ENCODE measurements at regions not wholly inside any gene's neighbourhood (a gene's known extent, or its start where the extent isn't known, plus 50 kb on each side); places are given as distances from the start of the nearest gene placed in this dataset.
A peak's percentile ranks its signal among the peaks of the same experiment; 100 is the strongest.

DNA sequence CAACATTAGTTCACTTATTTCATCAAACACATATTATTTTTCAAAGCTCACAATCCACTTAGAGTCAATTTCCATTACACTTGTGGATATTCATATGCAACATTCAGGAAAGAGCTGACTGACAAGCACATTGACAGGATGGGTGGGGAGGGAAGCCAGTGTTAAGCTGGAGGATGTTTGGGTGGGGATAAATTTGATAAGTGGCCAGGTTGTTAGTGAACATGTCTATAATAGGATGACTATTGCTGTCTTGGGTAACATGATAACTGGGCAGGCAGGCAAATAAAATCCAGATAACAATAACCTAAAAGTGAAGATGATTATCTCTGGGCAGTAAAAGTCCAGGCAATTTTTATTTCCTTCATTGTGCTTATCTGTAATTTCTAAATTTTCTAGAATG is 73.8 kb upstream of the OSBPL8 start:
- no peak for DNase-seq (ENCODE audit: low read depth in 4 of 6, low spot score in 6 of 6)
- no peak overlapping the region for H3K4me3 ChIP-seq (ENCODE audit: low read depth, low read length)
- no peak overlapping the region for H3K27ac ChIP-seq (ENCODE audit: low read depth, low read length)
- H3K9me3 ChIP-seq (ENCODE audit: control insufficient read depth, insufficient read depth, low read length), result no peaks in the 10 kb centered on the region
- H3K27me3 ChIP-seq (ENCODE audit: control insufficient read depth, insufficient read depth, low read length), result no peaks in the 10 kb centered on the region
- no peaks in the 10 kb centered on the region for H3K36me3 ChIP-seq (ENCODE audit: control insufficient read depth, insufficient read depth, low read length)
- peaks cover 2% of the 10 kb centered on the region for H3K4me1 ChIP-seq (ENCODE audit: control insufficient read depth, insufficient read depth, low read length)

DNA sequence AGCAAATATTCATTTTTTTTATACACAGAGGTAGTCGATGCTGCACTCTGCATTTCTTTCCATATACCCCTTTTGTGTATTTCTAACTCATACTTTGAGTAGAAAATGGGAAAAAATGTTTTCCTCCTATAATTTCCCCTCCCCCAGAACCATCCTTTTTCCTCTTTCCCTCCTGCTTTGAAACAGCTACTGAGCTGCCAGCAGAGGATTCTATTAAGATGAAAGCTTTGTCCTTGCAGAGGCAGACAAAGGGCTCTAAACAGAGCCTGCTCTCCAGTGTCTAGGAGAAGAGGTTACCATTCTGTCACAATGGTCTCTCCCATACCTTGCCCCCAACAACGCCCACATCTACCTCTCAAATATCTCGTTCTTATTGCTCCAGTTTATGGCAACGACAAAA is 74.6 kb upstream of the OSBPL8 start:
- peak in 1 of 6 donors; percentile 72 for DNase-seq (ENCODE audit: low read depth in 4 of 6, low spot score in 6 of 6)
- H3K4me3 ChIP-seq (ENCODE audit: low read depth, low read length), result no peak overlapping the region
- H3K9me3 ChIP-seq (ENCODE audit: control insufficient read depth, insufficient read depth, low read length), result no peaks in the 10 kb centered on the region
- peaks cover 2% of the 10 kb centered on the region for H3K4me1 ChIP-seq (ENCODE audit: control insufficient read depth, insufficient read depth, low read length)
- no peaks in the 10 kb centered on the region for H3K27me3 ChIP-seq (ENCODE audit: control insufficient read depth, insufficient read depth, low read length)
- H3K27ac ChIP-seq (ENCODE audit: low read depth, low read length), result no peak overlapping the region
- no peaks in the 10 kb centered on the region for H3K36me3 ChIP-seq (ENCODE audit: control insufficient read depth, insufficient read depth, low read length)
- no CpG with 5 or more reads among the region's 4 CpGs for WGBS (ENCODE audit: insufficient coverage)

DNA sequence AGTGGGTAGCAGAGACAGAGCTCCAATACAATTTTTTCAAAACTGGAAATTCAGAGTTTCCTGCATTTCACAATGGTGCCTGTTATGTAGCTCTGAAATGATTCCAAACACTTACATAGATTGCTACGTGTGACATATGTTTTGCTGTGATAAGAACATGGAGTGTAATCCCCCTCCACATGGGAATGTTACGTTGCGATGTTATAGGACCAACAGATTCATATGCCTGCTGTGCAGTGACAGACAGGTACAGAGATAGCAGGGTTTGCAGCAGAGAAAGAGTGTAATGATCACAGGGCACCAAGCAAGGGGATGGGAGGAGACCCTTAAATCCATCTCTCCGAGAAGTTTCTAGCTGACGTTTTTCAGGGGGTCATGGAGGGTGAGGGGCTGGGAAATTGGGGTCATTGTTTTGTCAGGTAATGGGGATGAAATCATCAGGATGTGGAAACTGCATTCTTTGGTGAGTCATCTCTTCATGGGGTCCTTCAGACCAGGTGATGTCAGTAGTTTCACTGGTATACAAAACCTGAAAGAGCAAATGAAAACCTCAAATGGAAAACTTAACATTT is 76.6 kb upstream of the OSBPL8 start:
- Histone ChIP-seq H3K9me3 (ENCODE audit: control insufficient read depth, insufficient read depth, low read length) (no peaks in the 10 kb centered on the region), H3K4me3 (ENCODE audit: low read depth, low read length) (no peak overlapping the region), H3K4me1 (ENCODE audit: control insufficient read depth, insufficient read depth, low read length) (no peaks in the 10 kb centered on the region), H3K36me3 (ENCODE audit: control insufficient read depth, insufficient read depth, low read length) (no peaks in the 10 kb centered on the region), H3K27me3 (ENCODE audit: control insufficient read depth, insufficient read depth, low read length) (no peaks in the 10 kb centered on the region), H3K27ac (ENCODE audit: low read depth, low read length) (no peak overlapping the region)
- peak in 1 of 6 donors; percentile 44 for DNase-seq (ENCODE audit: low read depth in 4 of 6, low spot score in 6 of 6)
- no CpG with 5 or more reads among the region's 5 CpGs for WGBS (ENCODE audit: insufficient coverage)

DNA sequence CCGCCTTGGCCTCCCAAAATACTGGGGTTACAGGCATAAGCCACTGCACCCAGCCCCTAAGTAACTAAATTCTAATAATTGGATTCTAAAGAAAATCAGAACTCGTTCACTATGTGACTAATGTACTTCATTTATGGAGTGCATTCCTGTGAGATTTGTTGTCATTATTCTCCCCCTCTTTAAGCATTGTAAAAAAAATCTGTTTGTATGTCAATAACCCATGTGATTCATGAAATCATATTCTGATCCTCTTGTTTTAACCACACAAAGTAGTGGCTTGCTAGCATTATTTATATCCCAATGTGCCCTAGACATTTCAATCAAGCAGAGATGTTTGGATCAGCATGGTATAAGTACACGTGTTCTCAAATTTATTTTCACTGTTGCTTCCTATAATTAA is 78.2 kb upstream of the OSBPL8 start:
- no peaks in the 10 kb centered on the region for H3K27me3 ChIP-seq (ENCODE audit: control insufficient read depth, insufficient read depth, low read length)
- no peak overlapping the region for H3K4me3 ChIP-seq (ENCODE audit: low read depth, low read length)
- H3K9me3 ChIP-seq (ENCODE audit: control insufficient read depth, insufficient read depth, low read length), result no peaks in the 10 kb centered on the region
- DNase-seq (ENCODE audit: low read depth in 4 of 6, low spot score in 6 of 6), result no peak
- H3K27ac ChIP-seq (ENCODE audit: low read depth, low read length), result no peak overlapping the region
- H3K36me3 ChIP-seq (ENCODE audit: control insufficient read depth, insufficient read depth, low read length), result no peaks in the 10 kb centered on the region
- no CpG with 5 or more reads among the region's 3 CpGs for WGBS (ENCODE audit: insufficient coverage)
- H3K4me1 ChIP-seq (ENCODE audit: control insufficient read depth, insufficient read depth, low read length), result no peaks in the 10 kb centered on the region

DNA sequence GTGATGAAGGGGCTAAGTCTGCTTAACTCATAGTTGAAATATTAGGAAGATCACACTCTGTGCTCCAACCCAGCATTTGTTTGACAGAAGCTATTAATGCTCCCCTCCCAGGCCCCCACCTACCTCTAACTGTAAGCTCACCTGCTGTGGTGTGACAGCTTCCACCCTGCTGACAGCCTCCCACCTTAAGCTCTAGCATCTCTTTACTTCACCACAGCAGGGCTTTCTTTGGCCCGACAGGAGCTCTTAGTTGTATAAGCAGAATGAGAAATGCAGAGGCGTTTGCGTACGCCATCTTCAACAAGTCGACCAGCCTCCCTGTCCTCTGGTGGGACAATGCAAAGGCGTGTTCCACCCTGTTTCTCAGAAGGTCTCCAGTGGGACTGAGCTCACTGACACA is 80.1 kb upstream of the OSBPL8 start:
- Histone ChIP-seq H3K27ac (ENCODE audit: low read depth, low read length) (no peak overlapping the region), H3K27me3 (ENCODE audit: control insufficient read depth, insufficient read depth, low read length) (no peaks in the 10 kb centered on the region), H3K4me1 (ENCODE audit: control insufficient read depth, insufficient read depth, low read length) (no peaks in the 10 kb centered on the region), H3K4me3 (ENCODE audit: low read depth, low read length) (no peak overlapping the region), H3K9me3 (ENCODE audit: control insufficient read depth, insufficient read depth, low read length) (no peaks in the 10 kb centered on the region), H3K36me3 (ENCODE audit: control insufficient read depth, insufficient read depth, low read length) (no peaks in the 10 kb centered on the region)
- DNase-seq (ENCODE audit: low read depth in 4 of 6, low spot score in 6 of 6), result no peak
- 94% methylated on average over 5 of the region's 6 CpGs for WGBS (ENCODE audit: insufficient coverage)

DNA sequence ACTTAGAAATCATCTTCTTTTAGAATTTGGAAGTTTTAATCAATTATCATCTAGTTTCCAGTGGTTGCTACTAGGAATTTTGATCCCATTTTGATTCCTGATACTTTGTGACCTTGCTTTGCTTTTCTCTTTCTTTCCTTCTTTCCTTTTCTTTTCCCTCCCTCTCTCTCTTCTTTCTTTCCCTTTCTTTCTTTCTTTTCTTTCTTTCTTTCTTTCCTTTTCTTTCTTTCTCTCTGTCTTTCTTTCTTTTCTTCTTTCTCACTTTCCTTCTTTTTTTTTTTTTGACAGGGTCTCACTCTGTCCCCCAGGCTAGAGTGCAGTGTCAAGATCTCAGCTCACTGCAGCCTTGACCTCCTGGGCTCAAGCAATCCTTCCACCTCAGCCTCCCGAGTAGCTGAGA is 81.5 kb upstream of the OSBPL8 start:
- H3K4me1 ChIP-seq (ENCODE audit: control insufficient read depth, insufficient read depth, low read length), result no peaks in the 10 kb centered on the region
- WGBS (ENCODE audit: insufficient coverage), result no CpG with 5 or more reads among the region's 1 CpG
- no peak overlapping the region for H3K27ac ChIP-seq (ENCODE audit: low read depth, low read length)
- H3K36me3 ChIP-seq (ENCODE audit: control insufficient read depth, insufficient read depth, low read length), result peaks cover 3% of the 10 kb centered on the region
- no peak overlapping the region for H3K4me3 ChIP-seq (ENCODE audit: low read depth, low read length)
- DNase-seq (ENCODE audit: low read depth in 4 of 6, low spot score in 6 of 6), result no peak
- no peaks in the 10 kb centered on the region for H3K27me3 ChIP-seq (ENCODE audit: control insufficient read depth, insufficient read depth, low read length)
- no peaks in the 10 kb centered on the region for H3K9me3 ChIP-seq (ENCODE audit: control insufficient read depth, insufficient read depth, low read length)

DNA sequence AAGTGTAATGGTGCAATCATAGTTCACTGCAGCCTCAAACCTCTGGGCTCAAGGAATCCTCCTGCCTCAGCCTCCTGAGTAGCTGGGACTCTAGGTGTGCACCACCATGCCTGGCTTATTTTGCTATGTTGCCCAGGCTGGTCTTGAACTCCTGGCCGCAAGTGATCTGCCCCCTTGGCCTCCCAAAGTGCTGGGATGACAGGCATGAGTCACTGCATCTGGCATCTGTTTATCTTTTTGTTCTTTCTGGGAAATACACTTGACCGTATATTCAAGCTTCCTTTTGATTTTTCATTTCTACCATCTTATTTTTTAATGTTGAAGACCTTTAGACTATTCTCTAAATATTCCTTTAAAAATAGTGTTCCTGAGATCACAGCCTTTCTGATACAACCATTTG is 82.4 kb upstream of the OSBPL8 start:
- no peak overlapping the region for H3K4me3 ChIP-seq (ENCODE audit: low read depth, low read length)
- peaks cover 3% of the 10 kb centered on the region for H3K36me3 ChIP-seq (ENCODE audit: control insufficient read depth, insufficient read depth, low read length)
- no peaks in the 10 kb centered on the region for H3K9me3 ChIP-seq (ENCODE audit: control insufficient read depth, insufficient read depth, low read length)
- H3K27me3 ChIP-seq (ENCODE audit: control insufficient read depth, insufficient read depth, low read length), result no peaks in the 10 kb centered on the region
- H3K27ac ChIP-seq (ENCODE audit: low read depth, low read length), result no peak overlapping the region
- no peak for DNase-seq (ENCODE audit: low read depth in 4 of 6, low spot score in 6 of 6)
- WGBS (ENCODE audit: insufficient coverage), result 46% methylated on average over 1 of the region's 2 CpGs
- H3K4me1 ChIP-seq (ENCODE audit: control insufficient read depth, insufficient read depth, low read length), result no peaks in the 10 kb centered on the region

DNA sequence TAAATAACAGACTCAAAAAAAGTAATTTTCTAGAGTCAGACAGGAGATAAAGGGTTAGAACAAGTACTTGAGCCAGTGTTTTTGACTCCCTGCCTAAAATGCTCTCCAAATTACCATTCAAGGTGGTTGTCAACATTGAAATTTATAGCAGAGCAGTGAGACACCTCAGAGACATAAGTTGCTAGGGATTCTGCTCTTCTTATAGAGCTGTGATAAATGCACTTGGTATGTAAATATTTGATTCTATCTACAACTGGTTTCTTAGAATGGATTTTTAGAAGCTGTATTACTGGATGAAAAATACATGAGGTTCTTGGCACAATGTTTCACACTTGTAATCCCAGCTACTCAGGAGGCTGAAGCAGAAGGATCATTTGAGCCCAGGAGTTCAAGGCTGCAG is 83.9 kb upstream of the OSBPL8 start:
- H3K9me3 ChIP-seq (ENCODE audit: control insufficient read depth, insufficient read depth, low read length), result no peaks in the 10 kb centered on the region
- H3K36me3 ChIP-seq (ENCODE audit: control insufficient read depth, insufficient read depth, low read length), result peaks cover 3% of the 10 kb centered on the region
- no peak overlapping the region for H3K4me3 ChIP-seq (ENCODE audit: low read depth, low read length)
- DNase-seq (ENCODE audit: low read depth in 4 of 6, low spot score in 6 of 6), result no peak
- H3K4me1 ChIP-seq (ENCODE audit: control insufficient read depth, insufficient read depth, low read length), result no peaks in the 10 kb centered on the region
- H3K27me3 ChIP-seq (ENCODE audit: control insufficient read depth, insufficient read depth, low read length), result no peaks in the 10 kb centered on the region
- H3K27ac ChIP-seq (ENCODE audit: low read depth, low read length), result no peak overlapping the region

DNA sequence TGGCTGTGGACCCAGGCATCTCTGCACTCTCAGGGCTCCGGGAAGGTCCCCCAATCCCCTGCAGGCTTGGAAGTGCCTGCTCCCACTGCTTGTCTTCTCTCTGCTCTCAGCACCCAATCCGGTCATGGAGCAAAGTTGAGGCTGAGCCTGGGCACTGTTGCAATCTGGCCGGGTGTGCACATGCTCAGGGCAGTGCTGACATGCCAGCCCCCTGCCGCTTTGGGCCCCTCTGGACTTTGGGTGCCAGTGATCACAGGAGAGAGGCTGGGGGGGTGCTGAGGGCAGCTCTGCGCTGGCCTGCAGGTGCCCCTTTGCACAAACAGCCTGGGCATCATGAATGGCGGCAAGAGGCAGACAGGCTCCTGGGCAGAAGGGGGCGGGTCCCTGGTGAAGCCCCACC is 85.4 kb upstream of the OSBPL8 start:
- DNase-seq (ENCODE audit: low read depth in 4 of 6, low spot score in 6 of 6), result no peak
- H3K27ac ChIP-seq (ENCODE audit: low read depth, low read length), result no peak overlapping the region
- no peak overlapping the region for H3K4me3 ChIP-seq (ENCODE audit: low read depth, low read length)
- H3K27me3 ChIP-seq (ENCODE audit: control insufficient read depth, insufficient read depth, low read length), result no peaks in the 10 kb centered on the region
- peaks cover 3% of the 10 kb centered on the region for H3K36me3 ChIP-seq (ENCODE audit: control insufficient read depth, insufficient read depth, low read length)
- 96% methylated on average over 7 of the region's 7 CpGs for WGBS (ENCODE audit: insufficient coverage)
- no peaks in the 10 kb centered on the region for H3K4me1 ChIP-seq (ENCODE audit: control insufficient read depth, insufficient read depth, low read length)
- no peaks in the 10 kb centered on the region for H3K9me3 ChIP-seq (ENCODE audit: control insufficient read depth, insufficient read depth, low read length)

DNA sequence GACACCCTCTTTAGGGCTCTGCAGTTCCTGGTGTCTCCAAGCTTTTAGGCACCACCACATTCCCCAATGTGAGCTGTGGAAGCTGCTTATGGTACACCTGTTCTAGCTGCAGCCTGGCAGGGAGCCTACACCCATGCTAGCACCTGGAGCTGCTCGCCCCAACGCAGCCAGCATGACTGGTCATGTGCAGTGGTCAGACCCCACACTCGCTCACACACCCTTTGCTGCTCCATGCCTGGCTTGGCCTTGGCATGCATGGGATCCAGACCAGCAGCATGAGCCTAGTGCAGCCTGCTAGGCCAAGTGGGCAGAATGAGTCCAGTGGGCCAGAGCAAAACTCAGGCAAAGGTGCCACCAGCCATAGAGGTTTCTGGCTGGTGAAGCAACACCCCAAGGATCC is 86.4 kb upstream of the OSBPL8 start:
- H3K4me1 ChIP-seq (ENCODE audit: control insufficient read depth, insufficient read depth, low read length), result no peaks in the 10 kb centered on the region
- H3K9me3 ChIP-seq (ENCODE audit: control insufficient read depth, insufficient read depth, low read length), result no peaks in the 10 kb centered on the region
- DNase-seq (ENCODE audit: low read depth in 4 of 6, low spot score in 6 of 6), result no peak
- H3K27ac ChIP-seq (ENCODE audit: low read depth, low read length), result no peak overlapping the region
- WGBS (ENCODE audit: insufficient coverage), result 100% methylated on average over 3 of the region's 3 CpGs
- H3K4me3 ChIP-seq (ENCODE audit: low read depth, low read length), result no peak overlapping the region
- peaks cover 3% of the 10 kb centered on the region for H3K36me3 ChIP-seq (ENCODE audit: control insufficient read depth, insufficient read depth, low read length)
- H3K27me3 ChIP-seq (ENCODE audit: control insufficient read depth, insufficient read depth, low read length), result no peaks in the 10 kb centered on the region
